Hepatocyte (in vitro differentiated cells): ENCODE measurements at regions not wholly inside any gene's neighbourhood (a gene's known extent, or its start where the extent isn't known, plus 50 kb on each side); places are given as distances from the start of the nearest gene placed in this dataset.

Source experiments
- DNase-seq: peaks from one replicate; pipeline ENCODE4 v3.0.0-alpha.2; 2016; ENCODE audit warnings: low spot score
- H2AFZ ChIP-seq: fragments of 200-600 bp; sonication (generic); 2 replicates; pipeline ENCODE4 v1.6.0; 2016; ENCODE audit warnings: antibody characterized with exemption, mild to moderate bottlenecking
- H3K27ac ChIP-seq: fragments of 200-600 bp; sonication (generic); 2 replicates; pipeline ENCODE4 v1.5.1; 2016; ENCODE audit warnings: mild to moderate bottlenecking
- H3K27me3 ChIP-seq: fragments of 200-600 bp; sonication (generic); 2 replicates; pipeline ENCODE4 v1.6.1; 2016
- H3K36me3 ChIP-seq: fragments of 200-600 bp; sonication (generic); replicated peaks from 2 replicates; pipeline ENCODE4 v1.5.1; 2016; ENCODE audit warnings: low read depth; ENCODE audit not compliant: insufficient read depth
- H3K4me1 ChIP-seq: fragments of 200-600 bp; sonication (generic); 2 replicates; pipeline ENCODE4 v1.5.1; 2016; ENCODE audit warnings: mild to moderate bottlenecking, moderate library complexity; ENCODE audit not compliant: insufficient read depth
- H3K4me2 ChIP-seq: fragments of 200-600 bp; sonication (generic); 2 replicates; pipeline ENCODE4 v1.6.0; 2016
- H3K4me3 ChIP-seq: fragments of 200-600 bp; sonication (generic); 2 replicates; pipeline ENCODE4 v1.5.1; 2016; ENCODE audit warnings: mild to moderate bottlenecking
- H3K79me2 ChIP-seq: fragments of 200-600 bp; sonication (generic); 2 replicates; pipeline ENCODE4 v1.6.0; 2017; ENCODE audit warnings: mild to moderate bottlenecking
- H3K9me2 ChIP-seq: fragments of 200-600 bp; sonication (generic); replicated peaks from 2 replicates; pipeline ENCODE4 v1.6.0; 2017; ENCODE audit warnings: mild to moderate bottlenecking; ENCODE audit not compliant: insufficient read depth
- H3K9me3 ChIP-seq: fragments of 200-600 bp; sonication (generic); 2 replicates; pipeline ENCODE4 v1.5.1; 2016; ENCODE audit warnings: low read depth, mild to moderate bottlenecking
- H4K20me1 ChIP-seq: fragments of 200-600 bp; sonication (generic); 2 replicates; pipeline ENCODE4 v1.6.0; 2016; ENCODE audit warnings: mild to moderate bottlenecking; ENCODE audit not compliant: insufficient read depth, poor library complexity, severe bottlenecking
- EZH2 ChIP-seq: fragments of 200-600 bp; sonication (generic); IDR thresholded peaks from 2 replicates; pipeline ENCODE4 v1.6.1; 2016; ENCODE audit warnings: antibody characterized with exemption, mild to moderate bottlenecking, borderline replicate concordance
- EZH2phosphoT487 ChIP-seq: fragments of 200-600 bp; sonication (generic); IDR thresholded peaks from one replicate; pipeline ENCODE4 v1.6.1; 2018; ENCODE audit warnings: antibody characterized with exemption, mild to moderate bottlenecking, low read depth, moderate library complexity; ENCODE audit not compliant: unreplicated experiment, severe bottlenecking
- WGBS: methylation state at CpG from one replicate; pipeline ENCODE4 v1.1.6; 2016; ENCODE audit warnings: low lambda C conversion rate; ENCODE audit errors: missing lambda C conversion rate; 5-methylcytosine and 5-hydroxymethylcytosine counted together
- TF ChIP-seq, protein P1 (sequence below): fragments of 200-600 bp; sonication (generic); IDR thresholded peaks from 2 replicates; pipeline ENCODE4 v1.5.1; 2016; ENCODE audit warnings: antibody characterized with exemption, mild to moderate bottlenecking; ENCODE audit not compliant: poor library complexity

DNA sequence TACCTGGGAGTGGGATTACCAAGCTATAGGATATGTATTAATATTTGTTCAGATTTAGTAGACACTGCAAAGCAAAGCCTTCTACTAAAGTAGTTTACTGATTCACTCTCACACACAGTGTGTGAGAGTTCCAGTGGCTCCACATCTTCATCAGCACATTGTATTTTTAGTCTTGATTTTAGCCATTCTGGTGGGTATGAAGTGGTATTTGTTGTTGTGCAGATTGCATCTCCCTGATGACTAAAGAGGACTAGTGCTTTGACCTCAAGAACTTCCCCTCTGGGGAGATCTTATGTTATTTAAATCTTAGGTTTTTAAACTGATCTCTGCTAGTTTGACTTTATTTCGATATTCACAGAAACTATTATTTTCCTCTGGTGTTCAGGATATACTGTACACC, 479.7 kb upstream of the RGS6 start:
- peaks cover 52% of the 10 kb centered on the region for H3K79me2 ChIP-seq
- 100% methylated on average over 1 of the region's 1 CpG for WGBS
- H2AFZ ChIP-seq = no peak overlapping the region
- no peaks in the 10 kb centered on the region for H3K9me3 ChIP-seq
- H3K36me3 ChIP-seq = no peaks in the 10 kb centered on the region
- H4K20me1 ChIP-seq = peaks cover 2% of the 10 kb centered on the region
- H3K4me1 ChIP-seq = no peaks in the 10 kb centered on the region
- TF ChIP-seq EZH2phosphoT487 (no peak), EZH2 (no peak)
- TF ChIP-seq, protein P1, sequence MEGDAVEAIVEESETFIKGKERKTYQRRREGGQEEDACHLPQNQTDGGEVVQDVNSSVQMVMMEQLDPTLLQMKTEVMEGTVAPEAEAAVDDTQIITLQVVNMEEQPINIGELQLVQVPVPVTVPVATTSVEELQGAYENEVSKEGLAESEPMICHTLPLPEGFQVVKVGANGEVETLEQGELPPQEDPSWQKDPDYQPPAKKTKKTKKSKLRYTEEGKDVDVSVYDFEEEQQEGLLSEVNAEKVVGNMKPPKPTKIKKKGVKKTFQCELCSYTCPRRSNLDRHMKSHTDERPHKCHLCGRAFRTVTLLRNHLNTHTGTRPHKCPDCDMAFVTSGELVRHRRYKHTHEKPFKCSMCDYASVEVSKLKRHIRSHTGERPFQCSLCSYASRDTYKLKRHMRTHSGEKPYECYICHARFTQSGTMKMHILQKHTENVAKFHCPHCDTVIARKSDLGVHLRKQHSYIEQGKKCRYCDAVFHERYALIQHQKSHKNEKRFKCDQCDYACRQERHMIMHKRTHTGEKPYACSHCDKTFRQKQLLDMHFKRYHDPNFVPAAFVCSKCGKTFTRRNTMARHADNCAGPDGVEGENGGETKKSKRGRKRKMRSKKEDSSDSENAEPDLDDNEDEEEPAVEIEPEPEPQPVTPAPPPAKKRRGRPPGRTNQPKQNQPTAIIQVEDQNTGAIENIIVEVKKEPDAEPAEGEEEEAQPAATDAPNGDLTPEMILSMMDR = no peak
- no peak overlapping the region for H3K27ac ChIP-seq
- H3K4me3 ChIP-seq = no peak overlapping the region
- H3K9me2 ChIP-seq = no peaks in the 10 kb centered on the region
- no peaks in the 10 kb centered on the region for H3K27me3 ChIP-seq
- no peak overlapping the region for H3K4me2 ChIP-seq
- no peak for DNase-seq

DNA sequence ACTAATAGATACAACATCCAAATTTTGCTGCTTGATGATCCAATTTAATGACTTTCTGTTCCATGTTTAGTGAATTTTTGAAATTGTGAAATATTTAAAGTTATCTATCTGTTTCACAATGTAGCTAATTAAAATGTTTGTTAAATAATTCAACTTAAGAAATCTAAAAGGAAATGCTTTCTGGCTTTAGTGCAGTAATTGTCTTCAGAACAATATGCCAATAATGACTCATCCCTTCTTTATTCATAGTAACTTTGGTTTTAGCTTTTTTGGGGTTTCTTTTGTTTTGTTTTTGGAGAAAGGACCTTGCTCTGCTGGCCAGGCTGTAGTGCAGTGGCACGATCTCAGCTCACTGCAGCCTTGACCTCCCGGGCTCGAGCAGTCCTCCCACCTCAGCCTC, 479.2 kb upstream of the RGS6 start:
- Histone ChIP-seq H3K27me3 (no peaks in the 10 kb centered on the region), H3K4me2 (no peak overlapping the region), H3K4me3 (no peak overlapping the region), H3K9me3 (no peaks in the 10 kb centered on the region), H4K20me1 (peaks cover 2% of the 10 kb centered on the region), H3K36me3 (no peaks in the 10 kb centered on the region), H2AFZ (no peak overlapping the region), H3K9me2 (no peaks in the 10 kb centered on the region), H3K27ac (no peak overlapping the region), H3K4me1 (no peaks in the 10 kb centered on the region), H3K79me2 (peaks cover 52% of the 10 kb centered on the region)
- 98% methylated on average over 3 of the region's 3 CpGs for WGBS
- TF ChIP-seq EZH2phosphoT487 = no peak
- TF ChIP-seq, protein P1 = no peak
- no peak for TF ChIP-seq EZH2
- DNase-seq = no peak

DNA sequence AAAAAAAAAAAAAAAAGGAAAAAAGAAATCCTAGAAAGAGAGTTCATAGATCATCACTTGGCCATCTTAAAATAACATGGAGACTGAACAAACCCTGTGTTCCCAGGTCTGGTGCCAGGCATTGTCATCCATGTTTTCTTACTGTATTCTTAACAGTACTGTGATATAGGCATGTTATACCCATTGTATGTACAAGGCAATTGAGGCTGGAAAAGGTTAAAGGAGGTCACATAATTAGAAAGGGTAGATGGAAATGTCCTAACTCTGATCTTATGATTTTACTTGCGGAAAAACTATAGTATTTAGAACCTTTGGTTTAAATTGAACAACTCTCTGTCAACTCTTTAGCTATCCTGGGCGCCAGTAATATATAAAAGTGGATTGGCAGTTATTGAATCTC, 478.2 kb upstream of the RGS6 start:
- Histone ChIP-seq H2AFZ (no peak overlapping the region), H3K79me2 (peaks cover 55% of the 10 kb centered on the region), H3K9me3 (no peaks in the 10 kb centered on the region), H3K4me1 (no peaks in the 10 kb centered on the region), H4K20me1 (peaks cover 2% of the 10 kb centered on the region), H3K9me2 (no peaks in the 10 kb centered on the region), H3K4me3 (no peak overlapping the region), H3K27me3 (no peaks in the 10 kb centered on the region), H3K4me2 (no peak overlapping the region), H3K27ac (no peak overlapping the region), H3K36me3 (no peaks in the 10 kb centered on the region)
- WGBS = 79% methylated on average over 2 of the region's 2 CpGs
- no peak for TF ChIP-seq EZH2
- no peak for TF ChIP-seq EZH2phosphoT487
- TF ChIP-seq, protein P1 = no peak
- no peak for DNase-seq
